HG02623 (cell line): ENCODE measurements at regions not wholly inside any gene's neighbourhood (a gene's known extent, or its start where the extent isn't known, plus 50 kb on each side); places are given as distances from the start of the nearest gene placed in this dataset.

Source experiments
- ATAC-seq: cut with Tn5 transposase; IDR thresholded peaks from one replicate; pipeline ENCODE4 v1.9.1; 2021; ENCODE audit warnings: moderate library complexity; ENCODE audit not compliant: unreplicated experiment

GRCh38 chr20:50297498-50298376, 107.1 kb downstream of the CEBPB start:
- no peak for ATAC-seq

GRCh38 chr20:50298554-50299324, 108.1 kb downstream of the CEBPB start:
- ATAC-seq = no peak

- ATAC-seq = no peak
Observed at GRCh38 chr20:50299325-50299629, 108.6 kb downstream of the CEBPB start.

- no peak for ATAC-seq
Observed at GRCh38 chr20:50301165-50301564, 110.5 kb downstream of the CEBPB start.

GRCh38 chr20:50301712-50302111, 111.1 kb downstream of the CEBPB start:
- ATAC-seq = no peak

- no peak for ATAC-seq
Observed at GRCh38 chr20:50302341-50303057, 111.9 kb downstream of the CEBPB start.

- no peak for ATAC-seq
Observed at GRCh38 chr20:50303573-50304500, 113.2 kb downstream of the CEBPB start.

GRCh38 chr20:50304501-50304856, 113.8 kb downstream of the CEBPB start:
- ATAC-seq = no peak

GRCh38 chr20:50304923-50305635, 114.4 kb downstream of the CEBPB start:
- ATAC-seq = no peak

- no peak for ATAC-seq
Observed at GRCh38 chr20:50305636-50306477, 115.2 kb downstream of the CEBPB start.

GRCh38 chr20:50306478-50307423, 116.1 kb downstream of the CEBPB start:
- no peak for ATAC-seq

- no peak for ATAC-seq
Observed at GRCh38 chr20:50308166-50308512, 117.5 kb downstream of the CEBPB start.

GRCh38 chr20:50308513-50309279, 118.1 kb downstream of the CEBPB start:
- no peak for ATAC-seq

- ATAC-seq = no peak
Observed at GRCh38 chr20:50309280-50309763, 118.7 kb downstream of the CEBPB start.

- no peak for ATAC-seq
Observed at GRCh38 chr20:50309764-50310672, 119.4 kb downstream of the CEBPB start.

GRCh38 chr20:50310673-50311051, 120.0 kb downstream of the CEBPB start:
- ATAC-seq = no peak
